Uterus (tissue), 2 donors: ENCODE measurements at regions not wholly inside any gene's neighbourhood (a gene's known extent, or its start where the extent isn't known, plus 50 kb on each side); places are given as distances from the start of the nearest gene placed in this dataset.

Experiments used
- POLR2A ChIP-seq, 2 donors: fragments of 450-650 bp; IDR thresholded peaks; one replicate each; pipeline ENCODE4 v1.6.1; 2016; ENCODE audit warnings: antibody characterized with exemption in 2 of 2, mild to moderate bottlenecking in 1 of 2, moderate library complexity in 1 of 2
- TF ChIP-seq, protein P1 (sequence below), 4 experiments: fragments of 200-600 bp in 2 of 4; fragments of 450-650 bp in 2 of 4; sonication (generic) in 2 of 4; IDR thresholded peaks; one replicate each; pipeline ENCODE4 v1.5.1; 2016 to 2019; ENCODE audit warnings: antibody characterized with exemption in 4 of 4, mild to moderate bottlenecking in 2 of 4, moderate library complexity in 1 of 4

DNA sequence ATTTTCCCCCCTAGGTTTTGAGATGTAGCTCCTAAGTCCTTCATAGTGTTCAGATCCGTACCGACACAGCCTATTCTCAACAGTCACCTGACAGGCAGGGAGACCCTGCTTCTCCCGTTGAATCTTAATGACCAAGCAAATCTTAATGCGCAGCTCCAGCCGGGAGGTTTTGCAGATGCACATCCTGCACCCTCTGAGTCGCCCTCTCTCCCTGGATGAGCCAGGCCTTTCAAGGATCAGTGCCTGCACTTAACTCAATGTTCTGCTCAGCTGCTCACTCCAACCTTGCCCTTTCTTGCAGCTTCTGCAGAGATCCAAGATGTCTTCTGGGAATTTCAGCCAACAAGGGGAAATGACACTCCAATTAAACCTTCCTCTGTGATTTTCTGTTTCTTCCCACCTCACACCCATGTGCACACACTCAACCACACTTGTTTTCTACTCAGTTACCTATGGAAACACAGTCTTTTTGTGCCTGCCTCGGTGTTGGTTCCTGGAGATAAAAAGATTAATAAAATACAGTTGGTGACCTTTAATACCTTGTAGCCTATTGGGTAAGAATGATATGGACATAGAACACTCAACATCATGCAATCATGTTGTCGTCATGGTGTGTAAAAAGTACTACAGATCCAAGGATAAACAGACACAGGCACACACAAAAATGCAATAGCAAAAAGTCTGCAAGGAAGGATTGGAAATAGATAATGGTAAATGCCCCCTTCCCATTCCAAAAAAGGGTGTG is 76.9 kb upstream of the DYNLRB2 start:
- TF ChIP-seq POLR2A (IDR thresholded peaks at IDR 0.05): no peak
- TF ChIP-seq, protein P1, sequence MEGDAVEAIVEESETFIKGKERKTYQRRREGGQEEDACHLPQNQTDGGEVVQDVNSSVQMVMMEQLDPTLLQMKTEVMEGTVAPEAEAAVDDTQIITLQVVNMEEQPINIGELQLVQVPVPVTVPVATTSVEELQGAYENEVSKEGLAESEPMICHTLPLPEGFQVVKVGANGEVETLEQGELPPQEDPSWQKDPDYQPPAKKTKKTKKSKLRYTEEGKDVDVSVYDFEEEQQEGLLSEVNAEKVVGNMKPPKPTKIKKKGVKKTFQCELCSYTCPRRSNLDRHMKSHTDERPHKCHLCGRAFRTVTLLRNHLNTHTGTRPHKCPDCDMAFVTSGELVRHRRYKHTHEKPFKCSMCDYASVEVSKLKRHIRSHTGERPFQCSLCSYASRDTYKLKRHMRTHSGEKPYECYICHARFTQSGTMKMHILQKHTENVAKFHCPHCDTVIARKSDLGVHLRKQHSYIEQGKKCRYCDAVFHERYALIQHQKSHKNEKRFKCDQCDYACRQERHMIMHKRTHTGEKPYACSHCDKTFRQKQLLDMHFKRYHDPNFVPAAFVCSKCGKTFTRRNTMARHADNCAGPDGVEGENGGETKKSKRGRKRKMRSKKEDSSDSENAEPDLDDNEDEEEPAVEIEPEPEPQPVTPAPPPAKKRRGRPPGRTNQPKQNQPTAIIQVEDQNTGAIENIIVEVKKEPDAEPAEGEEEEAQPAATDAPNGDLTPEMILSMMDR (IDR thresholded peaks at IDR 0.05): no peak
